ENCODE measurements at regions not wholly inside any gene's neighbourhood (a gene's known extent, or its start where the extent isn't known, plus 50 kb on each side); places are given as distances from the start of the nearest gene placed in this dataset.

DNA sequence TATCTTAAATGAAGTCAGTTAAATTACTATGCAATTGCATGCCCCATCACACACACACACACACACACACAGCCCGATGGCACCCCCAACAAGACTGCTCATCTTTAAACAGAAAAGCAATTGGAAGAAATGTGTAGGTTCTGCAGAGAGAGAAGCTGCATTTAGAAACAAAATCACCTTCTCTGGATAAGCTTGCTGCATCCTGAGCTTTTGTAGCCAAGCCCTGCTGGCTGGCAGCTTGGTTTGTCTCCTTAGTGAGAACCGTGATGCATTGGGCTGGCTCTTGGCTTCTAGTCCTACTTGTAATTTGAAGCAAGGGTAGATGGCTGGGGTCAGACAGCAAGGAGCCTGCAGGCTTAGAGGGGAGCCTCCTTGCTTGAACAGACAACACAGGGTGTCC lies 153.8 kb downstream of the SOX9 start:
- Histone ChIP-seq H3K4me3 (no peak overlapping the region), H3K36me3 (no peaks in the 10 kb centered on the region), H3K27me3 (no peaks in the 10 kb centered on the region), H3K4me1 (no peaks in the 10 kb centered on the region), H3K9me3 (no peaks in the 10 kb centered on the region), H3K27ac (no peak overlapping the region)
- no peak for TF ChIP-seq CTCF (IDR thresholded peaks at IDR 0.05)
- ATAC-seq (no peak), DNase-seq (no peak)
- intact Hi-C loops (cut with DNase I) = no loop called here

DNA sequence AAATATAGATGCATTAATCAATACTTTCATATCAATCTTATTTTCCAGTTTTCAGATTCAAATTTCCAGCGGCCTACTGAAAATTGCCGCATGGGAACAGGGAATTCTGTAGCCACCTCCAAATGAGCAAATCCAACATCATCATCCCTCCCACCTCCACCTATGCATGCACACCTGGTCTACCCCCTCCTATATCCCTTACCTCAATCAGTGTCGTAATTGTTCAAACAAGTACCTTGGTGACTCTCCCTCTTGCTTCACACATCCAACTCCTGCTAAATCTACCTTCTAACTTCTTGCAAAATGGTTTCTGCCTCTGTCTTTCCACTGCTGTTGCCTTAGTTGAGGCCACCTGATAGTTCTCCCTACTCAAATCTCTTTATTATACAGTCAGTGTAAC lies 160.1 kb downstream of the SOX9 start:
- Histone ChIP-seq H3K9me3 (no peaks in the 10 kb centered on the region), H3K4me1 (no peaks in the 10 kb centered on the region), H3K4me3 (no peak overlapping the region), H3K36me3 (no peaks in the 10 kb centered on the region), H3K27me3 (no peaks in the 10 kb centered on the region), H3K27ac (no peak overlapping the region)
- TF ChIP-seq CTCF (IDR thresholded peaks at IDR 0.05) = no peak
- intact Hi-C loops (cut with DNase I) = no loop called here
- no peak for DNase-seq
- no peak for ATAC-seq

DNA sequence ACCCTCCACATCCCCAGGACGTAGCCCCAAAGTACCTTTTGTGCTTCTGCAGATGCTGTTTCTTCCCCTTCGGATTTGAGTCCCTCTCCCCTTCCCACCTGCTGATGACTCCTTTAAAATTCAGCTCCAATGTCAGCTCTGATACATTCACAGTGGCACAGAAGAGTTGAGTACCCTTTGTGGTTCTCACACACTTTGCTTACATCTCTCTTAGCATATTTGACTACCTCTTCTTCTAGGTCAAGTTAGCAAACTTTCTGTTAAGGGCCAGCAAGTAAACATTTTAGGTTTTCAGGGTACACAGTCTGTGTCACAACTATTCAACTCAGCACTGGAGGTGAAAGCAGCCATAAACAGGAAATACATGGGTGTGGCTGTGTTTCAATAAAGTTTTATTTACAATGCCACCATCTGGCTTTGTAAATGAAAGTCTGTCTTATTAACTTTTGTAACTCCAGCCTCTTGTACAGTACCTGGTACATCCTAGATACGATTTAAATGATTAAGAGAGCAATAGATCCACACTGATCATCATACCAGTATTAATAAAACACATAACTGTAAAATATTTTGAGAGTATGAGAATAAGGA lies 161.7 kb downstream of the SOX9 start:
- DNase-seq (no peak), ATAC-seq (peak; percentile 41)
- TF ChIP-seq CTCF (IDR thresholded peaks at IDR 0.05) = no peak
- no peaks in the 10 kb centered on the region for H3K9me3 ChIP-seq
- no peak overlapping the region for H3K27ac ChIP-seq
- no peak overlapping the region for H3K4me3 ChIP-seq
- intact Hi-C loops (cut with DNase I) = no loop called here
- no peaks in the 10 kb centered on the region for H3K36me3 ChIP-seq
- H3K4me1 ChIP-seq = no peaks in the 10 kb centered on the region
- no peaks in the 10 kb centered on the region for H3K27me3 ChIP-seq

DNA sequence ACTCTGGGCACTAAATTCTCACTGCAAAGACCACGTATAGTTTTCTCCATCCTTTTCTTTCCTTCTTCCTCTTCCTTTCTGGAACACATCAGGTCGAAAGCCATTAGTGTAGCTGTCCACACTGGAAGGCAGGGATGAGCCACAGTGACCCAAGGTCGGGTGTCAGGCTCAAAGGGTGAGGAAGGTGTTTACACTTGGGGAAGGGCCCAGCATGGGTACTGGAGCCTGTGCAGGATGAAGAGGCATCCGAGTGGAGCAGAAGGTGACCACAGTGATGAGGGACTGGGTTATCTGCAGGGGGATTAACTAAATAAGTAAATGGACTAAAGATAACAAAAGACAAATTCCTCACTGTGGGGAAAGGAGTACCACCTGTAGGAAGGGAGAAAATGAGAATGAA lies 164.0 kb downstream of the SOX9 start:
- H3K4me1 ChIP-seq = no peaks in the 10 kb centered on the region
- H3K27ac ChIP-seq = no peak overlapping the region
- H3K9me3 ChIP-seq = no peaks in the 10 kb centered on the region
- H3K27me3 ChIP-seq = peaks cover 3% of the 10 kb centered on the region
- no peak for TF ChIP-seq CTCF (IDR thresholded peaks at IDR 0.05)
- no peak for ATAC-seq
- intact Hi-C loops (cut with DNase I) = no loop called here
- DNase-seq = no peak
- no peaks in the 10 kb centered on the region for H3K36me3 ChIP-seq
- no peak overlapping the region for H3K4me3 ChIP-seq

DNA sequence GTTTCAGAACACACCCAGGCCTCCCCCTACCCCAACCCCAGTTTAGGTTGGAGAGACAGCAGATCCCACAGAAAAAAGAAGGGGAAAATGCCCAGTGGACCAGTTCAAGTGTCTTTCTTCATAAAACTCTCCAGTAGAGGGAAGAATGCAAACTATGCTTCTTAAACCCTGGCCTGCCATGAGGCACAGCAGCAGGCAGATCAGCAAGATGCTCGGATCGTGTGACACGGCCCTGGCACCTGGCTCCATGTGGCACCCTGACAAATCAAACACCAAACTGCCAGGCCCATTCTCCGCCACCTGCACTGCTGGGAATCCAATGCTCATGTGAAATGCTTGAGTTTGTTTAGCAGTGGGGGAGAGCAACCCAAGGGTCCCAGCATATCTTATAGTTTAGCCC lies 166.8 kb downstream of the SOX9 start:
- ATAC-seq (peak; percentile 73), DNase-seq (no peak)
- intact Hi-C loops (cut with DNase I) = no loop called here
- no peaks in the 10 kb centered on the region for H3K9me3 ChIP-seq
- H3K4me1 ChIP-seq = no peaks in the 10 kb centered on the region
- H3K27ac ChIP-seq = no peak overlapping the region
- no peak for TF ChIP-seq CTCF (IDR thresholded peaks at IDR 0.05)
- H3K36me3 ChIP-seq = no peaks in the 10 kb centered on the region
- H3K4me3 ChIP-seq = no peak overlapping the region
- H3K27me3 ChIP-seq = peaks cover 3% of the 10 kb centered on the region

DNA sequence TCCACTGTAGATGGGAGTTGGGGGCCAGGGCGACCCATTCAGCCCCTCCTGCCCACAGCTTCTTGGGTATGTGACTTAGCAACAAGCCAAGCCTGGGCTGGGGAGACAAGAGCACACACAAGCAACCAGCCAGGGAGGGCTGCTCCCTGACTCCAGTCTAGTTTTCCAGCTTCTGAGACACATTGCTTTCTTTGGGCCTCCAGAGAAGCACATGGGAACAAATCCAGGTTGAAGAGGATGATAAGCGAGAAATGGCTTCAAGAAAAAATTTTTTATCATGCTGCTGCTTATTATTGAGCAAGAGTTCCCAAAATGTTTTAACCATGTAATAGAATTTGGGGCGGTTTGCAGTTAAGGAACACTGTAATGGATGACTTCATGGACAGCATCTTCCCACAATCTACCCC lies 173.7 kb downstream of the SOX9 start:
- H3K27ac ChIP-seq = no peak overlapping the region
- no peaks in the 10 kb centered on the region for H3K9me3 ChIP-seq
- H3K36me3 ChIP-seq = no peaks in the 10 kb centered on the region
- no peaks in the 10 kb centered on the region for H3K4me1 ChIP-seq
- TF ChIP-seq CTCF (IDR thresholded peaks at IDR 0.05) = no peak
- peaks cover 2% of the 10 kb centered on the region for H3K27me3 ChIP-seq
- no peak for ATAC-seq
- intact Hi-C loops (cut with DNase I) = no loop called here
- H3K4me3 ChIP-seq = no peak overlapping the region
- DNase-seq = no peak
